GM18868 (cell line): ENCODE measurements at regions not wholly inside any gene's neighbourhood (a gene's known extent, or its start where the extent isn't known, plus 50 kb on each side); places are given as distances from the start of the nearest gene placed in this dataset.
"Not testable (repeated sequence)": the region's sequence is repeated elsewhere in the genome, so short reads cannot be mapped to it uniquely, and the experiment has no call there.

ENCODE experiments used
- ATAC-seq: cut with Tn5 transposase; IDR thresholded peaks from one replicate; pipeline ENCODE4 v1.9.1; 2021; ENCODE audit warnings: mild to moderate bottlenecking, moderate library complexity; ENCODE audit not compliant: unreplicated experiment

GRCh38 chr3:110430146-110430545 is 641.5 kb upstream of the NECTIN3 start:
- ATAC-seq: no peak

- ATAC-seq: no peak
Measured at GRCh38 chr3:110436209-110436608, 635.4 kb upstream of the NECTIN3 start.

GRCh38 chr3:110440066-110440653 is 631.5 kb upstream of the NECTIN3 start:
- ATAC-seq: not testable (repeated sequence)

GRCh38 chr3:110454066-110454465 is 617.5 kb upstream of the NECTIN3 start:
- no peak for ATAC-seq

- ATAC-seq: no peak
Measured at GRCh38 chr3:110456001-110456400, 615.6 kb upstream of the NECTIN3 start.

- no peak for ATAC-seq
Measured at GRCh38 chr3:110456438-110457138, 615.0 kb upstream of the NECTIN3 start.

GRCh38 chr3:110457508-110457907 is 614.1 kb upstream of the NECTIN3 start:
- ATAC-seq: no peak

- ATAC-seq: no peak
Measured at GRCh38 chr3:110459021-110459420, 612.6 kb upstream of the NECTIN3 start.

GRCh38 chr3:110470310-110470709 is 601.3 kb upstream of the NECTIN3 start:
- no peak for ATAC-seq

GRCh38 chr3:110473405-110473804 is 598.2 kb upstream of the NECTIN3 start:
- ATAC-seq: no peak

GRCh38 chr3:110474397-110474796 is 597.2 kb upstream of the NECTIN3 start:
- ATAC-seq: no peak

- ATAC-seq: no peak
Measured at GRCh38 chr3:110478377-110479054, 593.1 kb upstream of the NECTIN3 start.

GRCh38 chr3:110479731-110480130 is 591.9 kb upstream of the NECTIN3 start:
- ATAC-seq: no peak

GRCh38 chr3:110485389-110485788 is 586.2 kb upstream of the NECTIN3 start:
- no peak for ATAC-seq

GRCh38 chr3:110487840-110488239 is 583.8 kb upstream of the NECTIN3 start:
- no peak for ATAC-seq

GRCh38 chr3:110491413-110491812 is 580.2 kb upstream of the NECTIN3 start:
- ATAC-seq: no peak

- ATAC-seq: no peak
Measured at GRCh38 chr3:110492876-110493275, 578.7 kb upstream of the NECTIN3 start.

- ATAC-seq: peak; percentile 66
Measured at GRCh38 chr3:110493438-110494092, 578.1 kb upstream of the NECTIN3 start.

GRCh38 chr3:110494093-110494490 is 577.5 kb upstream of the NECTIN3 start:
- peak; percentile 3 for ATAC-seq

- ATAC-seq: peak; percentile 60
Measured at GRCh38 chr3:110494728-110495127, 576.9 kb upstream of the NECTIN3 start.

GRCh38 chr3:110495201-110495927 is 576.3 kb upstream of the NECTIN3 start:
- peak; percentile 10 for ATAC-seq
